G401.6 (cell line): ENCODE measurements at regions not wholly inside any gene's neighbourhood (a gene's known extent, or its start where the extent isn't known, plus 50 kb on each side); places are given as distances from the start of the nearest gene placed in this dataset.

Experiments
- FAIRE-seq: peaks from 2 replicates; lab custom pipeline; 2012; peaks lifted over from hg19 to GRCh38; lab: Jason Lieb, UNC

DNA sequence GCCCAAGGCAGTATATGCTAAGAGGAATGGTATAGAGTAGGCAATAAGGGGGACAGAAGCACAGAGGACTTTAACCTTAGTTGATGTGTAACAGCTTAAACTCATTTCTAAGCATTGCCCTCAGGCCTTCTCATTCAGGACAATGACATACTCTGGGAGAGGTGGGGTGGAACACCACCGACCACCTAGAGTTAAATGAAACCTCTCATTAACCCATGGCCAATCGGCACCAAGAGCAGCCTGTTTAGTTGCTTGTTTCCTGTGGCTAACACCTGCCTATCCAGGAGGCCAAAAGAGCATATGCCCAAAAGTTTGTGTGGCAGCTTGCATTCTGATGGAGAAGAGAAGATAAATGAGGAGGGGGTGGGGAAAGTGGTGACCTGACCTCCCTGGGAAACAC is 50.0 kb downstream of the PABIR2 start:
- FAIRE-seq = no peak

DNA sequence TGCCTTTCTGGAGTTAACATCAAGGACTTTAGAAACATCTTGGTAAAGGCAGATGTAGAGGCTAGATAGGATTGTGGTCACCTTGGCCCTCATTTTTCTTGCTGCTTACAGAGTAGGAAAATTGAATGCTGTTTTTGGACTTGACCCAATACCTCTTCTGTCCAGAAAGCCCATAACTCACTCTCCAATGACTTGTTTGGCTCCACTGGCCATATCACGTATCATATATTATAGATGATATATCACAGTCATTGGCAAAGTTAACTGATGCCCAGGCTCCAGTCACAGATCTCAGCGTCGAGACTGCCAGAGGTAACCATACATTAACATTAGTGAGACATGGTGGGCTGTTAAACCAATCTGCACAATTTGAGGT is 50.6 kb downstream of the PABIR2 start:
- no peak for FAIRE-seq

- FAIRE-seq = no peak
Observed at GRCh38 chrX:134745636-134746409, 51.2 kb downstream of the PABIR2 start.

GRCh38 chrX:134743091-134743490 is 53.9 kb downstream of the PABIR2 start:
- FAIRE-seq = no peak

GRCh38 chrX:134742573-134742972 is 54.4 kb downstream of the PABIR2 start:
- FAIRE-seq = no peak

GRCh38 chrX:134741746-134742145 is 55.3 kb downstream of the PABIR2 start:
- FAIRE-seq = no peak

DNA sequence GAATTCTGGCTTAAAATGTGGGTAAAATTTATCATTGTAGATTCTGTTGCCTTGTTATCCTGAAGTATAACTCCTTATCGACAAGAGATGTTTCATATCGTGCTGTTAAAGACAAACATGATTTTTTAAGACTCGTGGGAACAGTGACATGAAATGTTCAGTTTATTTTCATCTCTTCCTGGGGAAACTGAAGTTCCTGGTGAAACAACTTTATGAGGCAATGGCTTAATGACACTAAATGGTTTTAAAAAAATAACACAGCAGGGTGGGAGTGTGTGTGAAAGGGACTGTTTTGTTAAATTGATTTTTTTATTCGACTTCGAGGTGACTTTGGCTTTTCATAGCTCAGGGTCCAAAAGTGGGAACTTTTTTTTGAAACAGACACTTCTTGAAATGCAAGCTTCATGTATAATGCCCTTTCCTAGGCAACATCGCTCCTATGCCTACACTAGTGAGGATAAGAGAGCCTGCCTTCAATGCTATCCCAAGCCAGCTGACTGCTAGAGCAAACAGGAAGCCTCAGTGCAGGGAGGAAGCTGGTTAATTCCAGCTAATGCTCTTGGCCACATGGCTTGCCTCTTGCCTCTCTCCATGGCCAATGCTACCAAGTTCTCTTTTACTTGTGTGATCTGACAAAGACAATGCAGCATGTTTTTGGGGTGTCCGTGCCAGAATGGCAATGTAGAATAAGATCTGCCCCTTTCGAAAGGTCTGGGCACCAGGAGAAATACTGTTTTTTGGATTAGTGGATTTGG is 57.8 kb downstream of the PABIR2 start:
- FAIRE-seq = no peak

GRCh38 chrX:134738445-134738844 is 58.6 kb downstream of the PABIR2 start:
- no peak for FAIRE-seq

DNA sequence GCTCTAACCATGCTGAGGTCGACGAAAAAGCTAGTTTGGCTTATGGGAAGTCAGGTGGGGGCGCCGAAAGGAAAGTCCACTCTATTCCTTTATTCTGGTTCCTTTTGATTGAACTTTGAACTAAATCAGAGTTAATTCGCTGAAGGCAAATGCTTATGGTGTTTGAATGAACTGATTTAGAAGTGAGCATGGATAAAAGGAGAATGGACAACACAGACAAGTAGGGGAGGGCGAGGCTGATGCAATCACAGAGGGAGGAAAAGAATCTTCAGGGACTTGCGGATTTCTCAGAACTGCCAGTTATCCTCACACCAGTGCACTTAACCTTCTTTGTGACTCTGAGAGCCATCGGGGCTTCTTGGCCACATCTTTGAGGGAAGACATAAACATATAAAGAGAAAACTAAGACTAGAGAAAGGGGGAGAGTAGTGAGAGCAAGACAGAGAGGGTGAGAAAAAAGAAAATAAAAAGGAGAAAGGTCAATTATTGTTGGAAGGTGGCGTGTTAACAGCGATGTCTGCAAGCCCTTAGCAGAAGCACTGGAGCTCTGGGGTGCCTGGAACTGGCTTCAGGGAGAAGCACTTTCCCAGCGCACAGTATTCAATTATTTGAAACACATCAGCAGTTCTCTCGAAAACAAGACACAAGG is 59.2 kb downstream of the PABIR2 start:
- no peak for FAIRE-seq

GRCh38 chrX:134737061-134737460 is 59.9 kb downstream of the PABIR2 start:
- FAIRE-seq = no peak

DNA sequence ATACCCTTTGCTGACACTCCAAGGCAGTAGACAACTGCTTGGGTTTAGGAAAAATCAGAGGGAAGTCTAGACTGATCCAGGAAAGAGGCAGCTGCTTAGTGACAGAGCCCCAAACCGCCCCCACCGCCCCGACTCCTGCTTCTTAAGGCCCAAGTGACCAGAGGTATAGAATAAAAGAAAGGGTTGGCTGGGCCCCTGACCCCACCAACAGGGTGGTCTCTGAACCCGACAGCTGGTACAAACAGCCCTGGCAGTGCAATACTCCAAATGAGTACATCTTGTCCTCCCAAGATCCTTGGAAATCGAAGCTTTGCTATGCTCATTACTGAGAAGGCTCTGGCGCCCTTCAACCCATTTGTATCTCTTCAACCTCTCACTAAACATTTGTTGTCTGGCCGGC is 60.6 kb downstream of the PABIR2 start:
- FAIRE-seq = no peak

- no peak for FAIRE-seq
Observed at GRCh38 chrX:134735015-134735414, 62.0 kb downstream of the PABIR2 start.

GRCh38 chrX:134734466-134734952 is 62.5 kb downstream of the PABIR2 start:
- FAIRE-seq = no peak

DNA sequence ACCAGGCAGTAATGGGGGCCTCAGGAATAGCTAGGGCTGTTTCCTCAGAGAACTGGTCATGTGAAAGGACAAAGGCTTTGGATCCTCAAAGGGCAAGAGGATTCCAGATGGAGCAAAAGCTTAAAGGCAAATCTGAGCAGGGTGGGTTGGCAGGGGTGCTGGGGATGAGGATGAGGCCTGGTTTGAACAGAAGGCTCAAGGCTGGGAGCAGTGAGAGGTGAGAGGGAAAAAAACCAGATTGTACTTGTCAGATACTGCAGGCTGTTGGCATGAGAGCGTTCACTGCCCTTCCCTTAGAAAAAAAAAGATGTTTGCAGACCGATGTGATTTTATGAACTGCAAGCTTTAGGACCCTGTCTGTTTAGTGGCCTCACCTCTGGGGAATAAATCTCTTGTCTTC is 63.4 kb downstream of the PABIR2 start:
- FAIRE-seq = no peak

- no peak for FAIRE-seq
Observed at GRCh38 chrX:134732676-134733075, 64.3 kb downstream of the PABIR2 start.

GRCh38 chrX:134732152-134732551 is 64.9 kb downstream of the PABIR2 start:
- no peak for FAIRE-seq

DNA sequence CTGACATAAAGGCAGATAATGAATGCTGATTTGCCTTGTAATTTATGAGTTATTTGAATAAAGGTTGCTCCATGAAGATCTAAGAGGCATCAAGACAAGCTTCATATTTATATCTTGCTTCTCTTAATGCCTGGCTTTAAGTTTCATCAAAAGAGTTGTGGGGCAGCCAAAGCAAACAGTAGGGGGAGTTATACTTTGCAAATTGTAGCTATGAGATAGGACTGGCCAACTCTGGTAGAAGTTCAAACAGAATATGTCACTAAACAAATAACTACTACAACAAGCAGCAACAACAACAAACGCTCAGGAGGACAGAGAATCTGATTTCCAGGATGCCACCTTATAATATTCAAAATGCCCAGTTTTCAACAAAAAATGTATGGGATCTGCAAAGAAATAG is 69.1 kb upstream of the PLAC1 start:
- FAIRE-seq = no peak

DNA sequence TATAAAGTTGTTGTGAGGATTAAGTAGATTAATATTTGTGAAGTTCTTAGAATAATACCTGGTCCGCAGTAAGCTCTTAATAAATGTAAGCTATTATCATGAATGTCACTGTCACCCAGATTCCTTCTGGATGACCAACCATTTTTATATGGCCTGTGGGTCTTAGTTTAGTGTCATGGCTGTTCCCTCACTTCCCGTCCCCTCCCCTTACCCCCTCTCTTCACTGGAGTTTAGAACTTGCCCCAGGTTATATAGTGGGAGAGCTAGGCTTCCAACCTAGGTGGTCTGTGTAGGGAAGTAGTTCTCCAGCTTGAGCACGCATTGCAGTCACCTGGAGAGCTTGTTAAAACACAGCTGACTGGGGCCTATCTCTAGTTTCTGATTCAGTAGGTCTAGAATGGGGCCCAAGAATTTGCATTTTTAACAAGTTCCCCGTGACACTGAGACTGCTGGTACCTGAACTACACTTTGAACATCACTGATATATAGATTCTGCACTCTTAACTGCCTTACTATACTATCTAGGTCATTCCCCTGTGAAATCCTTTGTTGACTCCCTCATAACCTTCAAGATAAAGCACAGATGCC is 66.9 kb upstream of the PLAC1 start:
- no peak for FAIRE-seq

DNA sequence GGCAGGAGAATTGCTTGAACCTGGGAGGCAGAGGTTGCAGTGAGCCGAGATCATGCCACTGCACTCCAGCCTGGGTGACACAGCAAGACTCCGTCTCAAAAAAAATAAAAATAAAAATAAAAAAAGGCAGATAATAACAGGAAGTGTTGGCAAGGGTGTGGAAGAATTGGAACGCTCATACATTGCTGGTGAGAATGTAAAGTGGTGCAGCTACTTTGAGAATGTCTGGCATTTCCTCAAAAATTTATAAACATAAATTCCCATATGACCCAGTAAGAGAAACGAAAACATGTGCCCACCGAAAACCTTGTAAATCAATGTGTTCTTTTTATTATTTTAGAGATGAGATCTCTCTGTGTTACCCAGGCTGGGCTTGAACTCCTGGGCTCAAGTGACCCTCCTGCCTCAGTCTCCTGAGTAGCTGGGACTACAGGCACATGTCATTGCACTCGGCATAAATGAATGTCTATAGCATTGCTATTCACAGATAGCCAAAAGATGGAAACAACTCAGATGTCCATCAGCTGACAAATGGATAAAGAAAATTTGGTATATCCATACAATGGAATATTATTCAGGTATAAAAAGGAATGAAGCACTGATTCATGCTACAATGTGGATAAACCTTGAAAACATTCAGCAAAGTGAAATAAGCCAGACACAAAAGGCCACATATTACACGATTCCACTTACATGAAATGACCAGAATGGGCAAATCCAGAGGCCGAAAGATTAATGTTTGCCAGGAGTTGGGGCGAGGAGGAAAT is 63.7 kb upstream of the PLAC1 start:
- no peak for FAIRE-seq

DNA sequence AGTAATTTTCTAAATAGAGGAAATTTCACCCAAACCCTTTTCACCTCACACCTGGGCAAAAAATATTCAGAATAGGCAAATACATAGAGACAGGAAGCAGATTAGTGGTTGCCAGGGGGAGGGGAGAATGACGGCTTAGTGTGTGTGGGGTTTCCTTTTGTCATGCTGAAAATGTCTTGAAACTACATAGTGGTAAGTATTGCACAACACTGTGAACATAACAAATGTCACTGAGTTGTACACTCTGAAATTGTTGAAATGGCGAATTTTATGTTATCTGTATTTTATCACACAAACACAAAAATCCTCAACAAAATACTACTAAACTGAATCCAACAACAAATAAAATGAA is 60.7 kb upstream of the PLAC1 start:
- FAIRE-seq = no peak

- FAIRE-seq = peak; percentile 63
Observed at GRCh38 chrX:134718105-134718965, 60.1 kb upstream of the PLAC1 start.
